ENCODE measurements at regions not wholly inside any gene's neighbourhood (a gene's known extent, or its start where the extent isn't known, plus 50 kb on each side); places are given as distances from the start of the nearest gene placed in this dataset.

- TF ChIP-seq CTCF (conservative IDR thresholded peaks at IDR 0.05; ENCODE audit: low read length): no peak
- TF ChIP-seq EZH2phosphoT487 (IDR thresholded peaks at IDR 0.05; ENCODE audit: borderline replicate concordance, low read depth, low read length): no peak
Observed at GRCh38 chr9:16277471-16277960, 593.0 kb downstream of the BNC2 start.
